Caco-2 (cell line): ENCODE measurements at regions not wholly inside any gene's neighbourhood (a gene's known extent, or its start where the extent isn't known, plus 50 kb on each side); places are given as distances from the start of the nearest gene placed in this dataset.
A peak's percentile ranks its signal among the peaks of the same experiment; 100 is the strongest.

Experiments
- BruUV-seq: library from RNA; stranded (reverse); fragments of 400-500 nt; replicated peaks from 2 replicates; lab custom pipeline; 2021; lab: Mats Ljungman, UMichigan
- CTCF ChIA-PET: fragments of 300-600 bp; sonication (Branson Sonifier 250); formaldehyde crosslinking; loops from one replicate; lab custom pipeline; 2022; ENCODE audit warnings: antibody characterized with exemption; lab: Charles Lee
- POLR2A ChIA-PET: fragments of 300-600 bp; sonication (Branson Sonifier 250); formaldehyde crosslinking; loops from one replicate; lab custom pipeline; 2022; ENCODE audit warnings: antibody characterized with exemption; lab: Charles Lee
- DNase-seq, 2 experiments: peaks; one replicate each; pipeline versions ENCODE4 v3.0.0 to v3.0.0-alpha.2; 2020 to 2022
- H3K27me3 ChIP-seq: replicated peaks from 2 replicates; pipeline ENCODE4 v1.6.0; 2011; ENCODE audit warnings: low read length; ENCODE audit not compliant: control insufficient read depth, insufficient read depth
- H3K36me3 ChIP-seq: 2 replicates; pipeline ENCODE4 v1.5.1; 2011; ENCODE audit warnings: low read length; ENCODE audit not compliant: control insufficient read depth, insufficient read depth
- H3K4me1 ChIP-seq: fragments of 250-450 bp; sonication (Bioruptor Pico); 2 replicates; pipeline ENCODE4 v1.5.1; 2020; ENCODE audit warnings: mild to moderate bottlenecking
- H3K4me3 ChIP-seq: 2 replicates; pipeline ENCODE4 v1.5.1; 2011; ENCODE audit warnings: low read depth, mild to moderate bottlenecking, control low read depth, low read length
- H3K9me3 ChIP-seq: fragments of 250-450 bp; sonication (Bioruptor Pico); 2 replicates; pipeline ENCODE4 v1.5.1; 2020; ENCODE audit warnings: mild to moderate bottlenecking, moderate library complexity
- H3K27ac Mint-ChIP-seq: one replicate; pipeline ENCODE4 v1.8.0; 2022; ENCODE audit warnings: mixed read lengths; ENCODE audit not compliant: unreplicated experiment
- H3K27me3 Mint-ChIP-seq: one replicate; pipeline ENCODE4 v1.8.0; 2022; ENCODE audit warnings: mixed read lengths; ENCODE audit not compliant: insufficient read depth, unreplicated experiment
- H3K36me3 Mint-ChIP-seq: one replicate; pipeline ENCODE4 v1.8.0; 2022; ENCODE audit warnings: mild to moderate bottlenecking, mixed read lengths; ENCODE audit not compliant: insufficient read depth, unreplicated experiment
- H3K4me1 Mint-ChIP-seq: one replicate; pipeline ENCODE4 v1.8.0; 2022; ENCODE audit warnings: low read depth, mixed read lengths; ENCODE audit not compliant: unreplicated experiment
- H3K4me3 Mint-ChIP-seq: one replicate; pipeline ENCODE4 v1.8.0; 2022; ENCODE audit warnings: mild to moderate bottlenecking, moderate library complexity, mixed read lengths; ENCODE audit not compliant: unreplicated experiment
- H3K9me3 Mint-ChIP-seq: one replicate; pipeline ENCODE4 v1.8.0; 2022; ENCODE audit warnings: mixed read lengths; ENCODE audit not compliant: unreplicated experiment
- intact Hi-C: fragments of 100-400 bp; cut with micrococcal nuclease; formaldehyde crosslinking; loops from one replicate; pipeline ENCODE4 v1.10.0; 2022; ENCODE audit not compliant: unreplicated experiment
- TF ChIP-seq, protein P1 (sequence below), 2 experiments: fragments of 200-600 bp in 1 of 2; IDR thresholded peaks; 1 replicate in 1 of 2; 2 replicates in 1 of 2; pipeline versions ENCODE4 v1.5.1 to v1.8.0; 2011 to 2022; ENCODE audit warnings: antibody characterized with exemption in 1 of 2, control low read depth in 1 of 2, inconsistent platforms in 1 of 2, low read depth in 1 of 2, low read length in 1 of 2, mild to moderate bottlenecking in 1 of 2, moderate library complexity in 1 of 2; ENCODE audit not compliant: insufficient read depth in 1 of 2, severe bottlenecking in 1 of 2, unreplicated experiment in 1 of 2

GRCh38 chr18:51401912-51402311, 204.4 kb upstream of the MEX3C start:
- no peaks in the 10 kb centered on the region for H3K9me3 ChIP-seq
- H3K36me3 ChIP-seq = no peaks in the 10 kb centered on the region
- no peaks in the 10 kb centered on the region for H3K27me3 Mint-ChIP-seq
- no peaks in the 10 kb centered on the region for H3K36me3 Mint-ChIP-seq
- H3K4me1 ChIP-seq = no peaks in the 10 kb centered on the region
- H3K4me3 ChIP-seq = no peak overlapping the region
- H3K27me3 ChIP-seq = no peaks in the 10 kb centered on the region
- TF ChIP-seq, protein P1, sequence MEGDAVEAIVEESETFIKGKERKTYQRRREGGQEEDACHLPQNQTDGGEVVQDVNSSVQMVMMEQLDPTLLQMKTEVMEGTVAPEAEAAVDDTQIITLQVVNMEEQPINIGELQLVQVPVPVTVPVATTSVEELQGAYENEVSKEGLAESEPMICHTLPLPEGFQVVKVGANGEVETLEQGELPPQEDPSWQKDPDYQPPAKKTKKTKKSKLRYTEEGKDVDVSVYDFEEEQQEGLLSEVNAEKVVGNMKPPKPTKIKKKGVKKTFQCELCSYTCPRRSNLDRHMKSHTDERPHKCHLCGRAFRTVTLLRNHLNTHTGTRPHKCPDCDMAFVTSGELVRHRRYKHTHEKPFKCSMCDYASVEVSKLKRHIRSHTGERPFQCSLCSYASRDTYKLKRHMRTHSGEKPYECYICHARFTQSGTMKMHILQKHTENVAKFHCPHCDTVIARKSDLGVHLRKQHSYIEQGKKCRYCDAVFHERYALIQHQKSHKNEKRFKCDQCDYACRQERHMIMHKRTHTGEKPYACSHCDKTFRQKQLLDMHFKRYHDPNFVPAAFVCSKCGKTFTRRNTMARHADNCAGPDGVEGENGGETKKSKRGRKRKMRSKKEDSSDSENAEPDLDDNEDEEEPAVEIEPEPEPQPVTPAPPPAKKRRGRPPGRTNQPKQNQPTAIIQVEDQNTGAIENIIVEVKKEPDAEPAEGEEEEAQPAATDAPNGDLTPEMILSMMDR (IDR thresholded peaks at IDR 0.05; ENCODE audit: insufficient read depth in 1 of 2, low read depth in 1 of 2, low read length in 1 of 2, severe bottlenecking in 1 of 2, unreplicated experiment in 1 of 2) = no peak
- H3K9me3 Mint-ChIP-seq = no peaks in the 10 kb centered on the region
- H3K4me3 Mint-ChIP-seq = no peak overlapping the region
- intact Hi-C loops = no loop called here
- H3K27ac Mint-ChIP-seq = no peak overlapping the region
- peaks cover 5% of the 10 kb centered on the region for H3K4me1 Mint-ChIP-seq
- BruUV-seq = no TSS peak
- no peak for DNase-seq
- CTCF ChIA-PET = no interaction called here
- POLR2A ChIA-PET = no interaction called here

DNA sequence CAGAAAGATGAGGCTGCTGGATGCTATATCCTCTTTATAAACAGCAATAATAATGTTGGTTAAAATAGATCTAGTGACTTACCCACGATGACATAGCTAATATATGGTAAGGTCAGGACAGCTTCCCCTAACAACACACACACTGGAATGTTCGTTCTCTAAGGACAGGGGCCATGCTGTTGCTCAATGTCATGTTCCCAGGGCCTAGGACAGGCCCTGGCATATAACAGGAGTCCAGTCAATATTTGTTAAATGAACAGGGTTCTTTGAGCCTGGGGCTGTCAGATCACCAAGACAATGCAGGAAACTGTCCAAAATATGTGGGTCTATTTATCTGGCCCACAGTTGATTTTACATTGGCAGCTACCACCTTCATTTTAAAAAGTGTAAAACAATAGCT, 207.1 kb upstream of the MEX3C start:
- ChIA-PET CTCF (no interaction called here), POLR2A (no interaction called here)
- BruUV-seq = no TSS peak
- Mint-ChIP-seq H3K36me3 (no peaks in the 10 kb centered on the region), H3K4me1 (no peaks in the 10 kb centered on the region), H3K9me3 (no peaks in the 10 kb centered on the region), H3K27ac (no peak overlapping the region), H3K27me3 (no peaks in the 10 kb centered on the region), H3K4me3 (no peak overlapping the region)
- TF ChIP-seq, protein P1 (IDR thresholded peaks at IDR 0.05; ENCODE audit: insufficient read depth in 1 of 2, low read depth in 1 of 2, low read length in 1 of 2, severe bottlenecking in 1 of 2, unreplicated experiment in 1 of 2) = no peak
- no peaks in the 10 kb centered on the region for H3K36me3 ChIP-seq
- no peaks in the 10 kb centered on the region for H3K9me3 ChIP-seq
- no peaks in the 10 kb centered on the region for H3K27me3 ChIP-seq
- intact Hi-C loops = no loop called here
- no peaks in the 10 kb centered on the region for H3K4me1 ChIP-seq
- DNase-seq = no peak
- H3K4me3 ChIP-seq = no peak overlapping the region

DNA sequence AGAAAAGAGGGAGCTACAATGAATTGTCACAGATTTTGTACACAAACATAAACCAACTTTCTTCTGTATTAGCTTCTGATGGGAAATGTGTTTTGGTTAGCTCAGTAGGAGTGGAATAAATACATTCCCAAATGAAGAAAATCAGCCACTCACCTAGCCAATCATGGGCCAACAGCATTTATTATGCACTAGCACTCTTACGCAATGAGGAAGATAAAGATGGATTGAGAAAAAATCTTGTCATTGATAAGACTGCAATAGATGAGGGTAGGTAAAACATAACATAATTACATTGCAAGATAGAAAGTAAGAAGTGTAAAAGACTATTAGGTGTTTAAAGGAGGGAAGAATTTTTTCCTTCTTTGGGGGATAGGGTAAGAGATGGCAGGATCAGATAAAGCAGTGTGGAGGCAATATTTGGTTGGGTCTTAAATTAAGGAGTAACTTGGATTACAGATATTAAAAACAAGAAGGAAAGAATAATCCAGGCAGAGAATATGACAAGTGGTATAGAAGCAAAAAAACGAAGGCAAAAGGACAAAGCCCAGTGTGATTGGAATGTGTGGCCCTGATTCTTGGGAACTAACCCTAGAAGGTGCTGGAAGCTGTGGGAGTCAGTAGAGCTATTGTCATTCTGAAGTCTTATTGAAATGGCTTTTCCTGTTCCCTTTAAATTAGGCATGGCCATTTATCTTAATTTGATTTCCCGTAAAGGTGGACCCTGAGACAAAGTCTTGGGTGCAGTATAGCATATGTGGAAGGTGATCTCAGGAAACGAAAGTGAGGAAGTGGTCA, 208.4 kb upstream of the MEX3C start:
- BruUV-seq = no TSS peak
- Mint-ChIP-seq H3K4me1 (no peaks in the 10 kb centered on the region), H3K27me3 (no peaks in the 10 kb centered on the region), H3K36me3 (no peaks in the 10 kb centered on the region), H3K27ac (peak overlapping the region; percentile 34), H3K9me3 (no peaks in the 10 kb centered on the region), H3K4me3 (no peak overlapping the region)
- ChIA-PET POLR2A (no interaction called here), CTCF (no interaction called here)
- no peaks in the 10 kb centered on the region for H3K36me3 ChIP-seq
- no peaks in the 10 kb centered on the region for H3K4me1 ChIP-seq
- H3K4me3 ChIP-seq = no peak overlapping the region
- TF ChIP-seq, protein P1 (IDR thresholded peaks at IDR 0.05; ENCODE audit: insufficient read depth in 1 of 2, low read depth in 1 of 2, low read length in 1 of 2, severe bottlenecking in 1 of 2, unreplicated experiment in 1 of 2) = no peak
- H3K27me3 ChIP-seq = no peaks in the 10 kb centered on the region
- no peak for DNase-seq
- intact Hi-C loops = no loop called here
- no peaks in the 10 kb centered on the region for H3K9me3 ChIP-seq
